ENCODE measurements at regions not wholly inside any gene's neighbourhood (a gene's known extent, or its start where the extent isn't known, plus 50 kb on each side); places are given as distances from the start of the nearest gene placed in this dataset.

DNA sequence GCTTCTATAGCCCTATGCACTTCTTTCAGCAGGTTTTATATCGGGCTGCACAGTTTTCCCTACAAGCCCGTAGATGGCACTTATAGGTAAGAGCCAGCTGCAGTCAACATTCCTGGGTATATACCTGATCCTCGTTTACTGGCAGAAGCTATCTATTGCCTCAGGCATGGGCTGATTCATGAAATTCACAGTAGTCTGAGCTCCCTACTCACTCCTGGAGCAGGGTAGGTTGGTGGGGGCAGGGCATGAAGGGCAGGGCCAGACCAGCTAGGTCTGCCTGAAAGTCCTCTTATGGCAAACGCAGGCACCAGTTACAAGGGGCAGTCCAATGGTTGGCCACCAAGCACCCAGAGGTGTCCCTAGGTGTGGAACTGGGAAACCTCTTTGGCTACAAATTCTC is 345.8 kb downstream of the RPS29 start:
- no peak overlapping the region for H3K4me3 ChIP-seq (ENCODE audit: low read depth, low read length)
- TF ChIP-seq, protein P1, sequence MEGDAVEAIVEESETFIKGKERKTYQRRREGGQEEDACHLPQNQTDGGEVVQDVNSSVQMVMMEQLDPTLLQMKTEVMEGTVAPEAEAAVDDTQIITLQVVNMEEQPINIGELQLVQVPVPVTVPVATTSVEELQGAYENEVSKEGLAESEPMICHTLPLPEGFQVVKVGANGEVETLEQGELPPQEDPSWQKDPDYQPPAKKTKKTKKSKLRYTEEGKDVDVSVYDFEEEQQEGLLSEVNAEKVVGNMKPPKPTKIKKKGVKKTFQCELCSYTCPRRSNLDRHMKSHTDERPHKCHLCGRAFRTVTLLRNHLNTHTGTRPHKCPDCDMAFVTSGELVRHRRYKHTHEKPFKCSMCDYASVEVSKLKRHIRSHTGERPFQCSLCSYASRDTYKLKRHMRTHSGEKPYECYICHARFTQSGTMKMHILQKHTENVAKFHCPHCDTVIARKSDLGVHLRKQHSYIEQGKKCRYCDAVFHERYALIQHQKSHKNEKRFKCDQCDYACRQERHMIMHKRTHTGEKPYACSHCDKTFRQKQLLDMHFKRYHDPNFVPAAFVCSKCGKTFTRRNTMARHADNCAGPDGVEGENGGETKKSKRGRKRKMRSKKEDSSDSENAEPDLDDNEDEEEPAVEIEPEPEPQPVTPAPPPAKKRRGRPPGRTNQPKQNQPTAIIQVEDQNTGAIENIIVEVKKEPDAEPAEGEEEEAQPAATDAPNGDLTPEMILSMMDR (IDR thresholded peaks at IDR 0.05; ENCODE audit: insufficient read depth, low read depth, low read length, missing control alignments), result no peak
- DNase-seq (ENCODE audit: low read depth), result no peak

DNA sequence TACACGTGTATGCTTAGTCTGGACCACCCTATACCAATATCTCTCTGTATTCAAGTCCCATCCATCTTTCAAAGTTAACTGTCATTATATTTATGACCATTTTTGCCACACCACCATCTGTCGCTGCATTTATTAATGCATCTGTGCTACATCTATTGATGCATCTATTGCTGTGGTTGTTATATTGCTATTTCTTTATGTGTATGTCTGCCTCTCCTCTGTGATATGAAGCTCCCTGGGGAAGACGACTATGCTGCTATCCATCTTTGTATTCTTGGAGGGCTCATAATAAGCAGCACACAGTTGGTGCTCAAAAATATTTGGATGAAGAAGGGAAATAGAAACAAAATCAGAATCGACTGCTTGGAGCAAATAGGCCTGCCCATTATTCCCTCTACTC is 357.6 kb downstream of the RPS29 start:
- TF ChIP-seq, protein P1 (IDR thresholded peaks at IDR 0.05; ENCODE audit: insufficient read depth, low read depth, low read length, missing control alignments), result no peak
- no peak for DNase-seq (ENCODE audit: low read depth)
- no peak overlapping the region for H3K4me3 ChIP-seq (ENCODE audit: low read depth, low read length)

- no peak overlapping the region for H3K4me3 ChIP-seq (ENCODE audit: low read depth, low read length)
- TF ChIP-seq, protein P1 (IDR thresholded peaks at IDR 0.05; ENCODE audit: insufficient read depth, low read depth, low read length, missing control alignments), result no peak
- DNase-seq (ENCODE audit: low read depth), result no peak
Measured at GRCh38 chr14:49221316-49221715, 364.9 kb downstream of the RPS29 start.

DNA sequence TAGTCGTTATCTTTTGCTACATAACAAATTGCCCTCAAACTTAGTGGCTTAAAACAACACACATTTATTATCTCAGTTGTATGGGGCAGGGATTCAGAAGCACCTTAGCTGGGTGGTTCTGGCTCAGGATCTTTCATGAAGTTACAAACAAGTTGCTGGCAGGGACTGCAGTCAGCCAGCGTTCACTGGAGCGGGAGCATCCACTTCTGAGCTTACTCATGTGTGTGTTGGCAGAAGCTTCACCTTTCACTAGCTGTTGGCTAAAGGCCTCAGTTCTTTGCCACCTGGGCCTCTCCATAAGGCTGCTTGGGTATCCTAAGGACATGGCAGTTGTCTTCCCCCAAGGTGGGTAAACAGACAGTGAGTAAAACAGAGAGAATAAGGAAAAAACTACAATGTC is 365.7 kb downstream of the RPS29 start:
- no peak overlapping the region for H3K4me3 ChIP-seq (ENCODE audit: low read depth, low read length)
- DNase-seq (ENCODE audit: low read depth), result no peak
- TF ChIP-seq, protein P1 (IDR thresholded peaks at IDR 0.05; ENCODE audit: insufficient read depth, low read depth, low read length, missing control alignments), result no peak

GRCh38 chr14:49218436-49219092 is 367.6 kb downstream of the RPS29 start:
- DNase-seq (ENCODE audit: low read depth), result no peak
- no peak overlapping the region for H3K4me3 ChIP-seq (ENCODE audit: low read depth, low read length)
- TF ChIP-seq, protein P1 (IDR thresholded peaks at IDR 0.05; ENCODE audit: insufficient read depth, low read depth, low read length, missing control alignments), result no peak

GRCh38 chr14:49212721-49213120 is 373.5 kb downstream of the RPS29 start:
- H3K4me3 ChIP-seq (ENCODE audit: low read depth, low read length), result no peak overlapping the region
- TF ChIP-seq, protein P1 (IDR thresholded peaks at IDR 0.05; ENCODE audit: insufficient read depth, low read depth, low read length, missing control alignments), result no peak
- DNase-seq (ENCODE audit: low read depth), result no peak

DNA sequence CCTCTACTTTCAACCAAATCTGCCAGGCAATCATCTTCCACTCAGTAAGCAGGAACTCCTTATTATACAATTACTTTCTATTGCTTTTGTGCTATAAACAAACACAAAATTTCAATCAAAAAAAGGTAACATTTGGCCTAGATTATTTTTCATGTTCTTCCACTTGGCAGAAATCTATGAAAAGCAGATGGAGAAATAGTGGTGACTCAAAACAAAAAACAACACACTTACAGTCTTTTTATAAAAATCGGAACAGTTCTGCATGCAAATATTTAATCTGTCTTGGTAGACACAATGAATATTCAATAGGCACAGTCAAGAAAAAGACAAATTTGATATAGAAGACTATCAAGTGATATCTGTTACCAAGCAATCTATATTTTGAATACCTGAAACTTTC is 376.8 kb downstream of the RPS29 start:
- TF ChIP-seq, protein P1 (IDR thresholded peaks at IDR 0.05; ENCODE audit: insufficient read depth, low read depth, low read length, missing control alignments), result no peak
- no peak overlapping the region for H3K4me3 ChIP-seq (ENCODE audit: low read depth, low read length)
- DNase-seq (ENCODE audit: low read depth), result no peak
